ENCODE measurements at regions not wholly inside any gene's neighbourhood (a gene's known extent, or its start where the extent isn't known, plus 50 kb on each side); places are given as distances from the start of the nearest gene placed in this dataset.

GRCh38 chr6:50116797-50117542, 67.2 kb upstream of the DEFB112 start:
- Histone ChIP-seq H3K4me1 (no peaks in the 10 kb centered on the region), H3K4me3 (no peak overlapping the region), H3K36me3 (replicated peaks in 1 of 2; ENCODE audit: insufficient read depth in 1 of 2, low read depth in 2 of 2) (no peaks in the 10 kb centered on the region), H3K27ac (no peak overlapping the region), H3K9me3 (no peaks in the 10 kb centered on the region), H3K27me3 (no peaks in the 10 kb centered on the region)
- DNase-seq: no peak
- ATAC-seq: no peak
- intact Hi-C loops (cut with DNase I): no loop called here
- TF ChIP-seq POLR2A (IDR thresholded peaks at IDR 0.05): no peak
- TF ChIP-seq CTCF (IDR thresholded peaks at IDR 0.05): no peak
- 43 to 49% methylated on average over 4 of the region's 4 CpGs for WGBS, 2 donors

GRCh38 chr6:50120300-50120699, 70.6 kb upstream of the DEFB112 start:
- WGBS, 2 donors: 55 to 56% methylated on average over 3 of the region's 3 CpGs
- Histone ChIP-seq H3K27ac (no peak overlapping the region), H3K27me3 (no peaks in the 10 kb centered on the region), H3K4me1 (no peaks in the 10 kb centered on the region), H3K9me3 (no peaks in the 10 kb centered on the region), H3K36me3 (replicated peaks in 1 of 2; ENCODE audit: insufficient read depth in 1 of 2, low read depth in 2 of 2) (no peaks in the 10 kb centered on the region), H3K4me3 (no peak overlapping the region)
- no peak for DNase-seq
- no peak for ATAC-seq
- TF ChIP-seq POLR2A (IDR thresholded peaks at IDR 0.05) (no peak), CTCF (IDR thresholded peaks at IDR 0.05) (no peak)
- intact Hi-C loops (cut with DNase I): loop anchor here (10.0 kb wide), 1 partner anchor 485 kb away; no protein-coding TSS in a partner anchor

GRCh38 chr6:50123688-50124087, 74.0 kb upstream of the DEFB112 start:
- H3K9me3 ChIP-seq: no peaks in the 10 kb centered on the region
- no peak overlapping the region for H3K4me3 ChIP-seq
- ATAC-seq (no peak), DNase-seq (no peak)
- no peaks in the 10 kb centered on the region for H3K36me3 ChIP-seq (replicated peaks in 1 of 2; ENCODE audit: insufficient read depth in 1 of 2, low read depth in 2 of 2)
- intact Hi-C loops (cut with DNase I): loop anchor here (10.0 kb wide), 1 partner anchor 481 kb away; no protein-coding TSS in a partner anchor
- no peak overlapping the region for H3K27ac ChIP-seq
- H3K4me1 ChIP-seq: no peaks in the 10 kb centered on the region
- no peaks in the 10 kb centered on the region for H3K27me3 ChIP-seq
- no peak for TF ChIP-seq POLR2A (IDR thresholded peaks at IDR 0.05)
- no peak for TF ChIP-seq CTCF (IDR thresholded peaks at IDR 0.05)

GRCh38 chr6:50124572-50124971, 74.8 kb upstream of the DEFB112 start:
- Histone ChIP-seq H3K36me3 (replicated peaks in 1 of 2; ENCODE audit: insufficient read depth in 1 of 2, low read depth in 2 of 2) (no peaks in the 10 kb centered on the region), H3K27me3 (no peaks in the 10 kb centered on the region), H3K9me3 (no peaks in the 10 kb centered on the region), H3K27ac (no peak overlapping the region), H3K4me3 (no peak overlapping the region), H3K4me1 (no peaks in the 10 kb centered on the region)
- no peak for ATAC-seq
- WGBS, 2 donors: 31 to 40% methylated on average over 2 of the region's 2 CpGs
- intact Hi-C loops (cut with DNase I): loop anchor here (10.0 kb wide), 1 partner anchor 480 kb away; no protein-coding TSS in a partner anchor
- TF ChIP-seq POLR2A (IDR thresholded peaks at IDR 0.05) (no peak), CTCF (IDR thresholded peaks at IDR 0.05) (no peak)
- no peak for DNase-seq

All from body of pancreas (tissue), 4 donors.